Nephron progenitor cell (in vitro differentiated cells): ENCODE measurements at regions not wholly inside any gene's neighbourhood (a gene's known extent, or its start where the extent isn't known, plus 50 kb on each side); places are given as distances from the start of the nearest gene placed in this dataset.
A peak's percentile ranks its signal among the peaks of the same experiment; 100 is the strongest.

Experiments
- DNase-seq: peaks from one replicate; pipeline ENCODE4 v3.0.0; 2021
- H3K27ac Mint-ChIP-seq: 2 replicates; pipeline ENCODE4 v1.8.0; 2021; ENCODE audit warnings: mild to moderate bottlenecking, moderate library complexity, mixed read lengths
- H3K27me3 Mint-ChIP-seq: 2 replicates; pipeline ENCODE4 v1.8.0; 2021; ENCODE audit warnings: mild to moderate bottlenecking, low read depth, mixed read lengths; ENCODE audit not compliant: poor library complexity
- H3K36me3 Mint-ChIP-seq: 2 replicates; pipeline ENCODE4 v1.8.0; 2021; ENCODE audit warnings: low read depth, mixed read lengths
- H3K4me1 Mint-ChIP-seq: 2 replicates; pipeline ENCODE4 v1.8.0; 2021; ENCODE audit warnings: mixed read lengths
- H3K4me3 Mint-ChIP-seq: 2 replicates; pipeline ENCODE4 v1.8.0; 2021; ENCODE audit warnings: mild to moderate bottlenecking, moderate library complexity, mixed read lengths
- H3K9me3 Mint-ChIP-seq: 2 replicates; pipeline ENCODE4 v1.8.0; 2021; ENCODE audit warnings: mild to moderate bottlenecking, moderate library complexity, mixed read lengths
- TF ChIP-seq, protein P1 (sequence below): fragments of 200-600 bp; sonication (generic); IDR thresholded peaks from 2 replicates; pipeline ENCODE4 v1.5.0; 2021; ENCODE audit warnings: antibody characterized with exemption

DNA sequence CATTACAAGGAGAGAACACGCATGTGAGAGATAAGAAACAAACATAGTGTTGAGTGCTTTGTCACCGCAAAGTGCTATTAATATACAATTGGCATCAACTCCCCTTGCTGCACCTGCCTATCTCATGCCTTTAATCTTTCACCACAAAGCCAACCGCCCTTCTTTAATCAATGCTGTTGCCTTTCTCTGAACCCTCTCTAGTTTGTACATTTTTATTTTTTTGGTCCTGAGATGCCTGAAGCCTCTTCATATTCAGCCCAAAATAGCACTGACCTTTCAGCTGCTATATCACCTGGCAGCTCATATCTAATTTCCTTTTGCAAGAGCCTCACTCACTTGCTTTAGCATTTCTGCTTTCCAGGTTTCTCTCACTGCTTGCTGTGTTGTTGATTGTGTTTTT, 504.7 kb downstream of the NUF2 start:
- no peaks in the 10 kb centered on the region for H3K27me3 Mint-ChIP-seq
- no peaks in the 10 kb centered on the region for H3K36me3 Mint-ChIP-seq
- H3K4me1 Mint-ChIP-seq = no peaks in the 10 kb centered on the region
- TF ChIP-seq, protein P1, sequence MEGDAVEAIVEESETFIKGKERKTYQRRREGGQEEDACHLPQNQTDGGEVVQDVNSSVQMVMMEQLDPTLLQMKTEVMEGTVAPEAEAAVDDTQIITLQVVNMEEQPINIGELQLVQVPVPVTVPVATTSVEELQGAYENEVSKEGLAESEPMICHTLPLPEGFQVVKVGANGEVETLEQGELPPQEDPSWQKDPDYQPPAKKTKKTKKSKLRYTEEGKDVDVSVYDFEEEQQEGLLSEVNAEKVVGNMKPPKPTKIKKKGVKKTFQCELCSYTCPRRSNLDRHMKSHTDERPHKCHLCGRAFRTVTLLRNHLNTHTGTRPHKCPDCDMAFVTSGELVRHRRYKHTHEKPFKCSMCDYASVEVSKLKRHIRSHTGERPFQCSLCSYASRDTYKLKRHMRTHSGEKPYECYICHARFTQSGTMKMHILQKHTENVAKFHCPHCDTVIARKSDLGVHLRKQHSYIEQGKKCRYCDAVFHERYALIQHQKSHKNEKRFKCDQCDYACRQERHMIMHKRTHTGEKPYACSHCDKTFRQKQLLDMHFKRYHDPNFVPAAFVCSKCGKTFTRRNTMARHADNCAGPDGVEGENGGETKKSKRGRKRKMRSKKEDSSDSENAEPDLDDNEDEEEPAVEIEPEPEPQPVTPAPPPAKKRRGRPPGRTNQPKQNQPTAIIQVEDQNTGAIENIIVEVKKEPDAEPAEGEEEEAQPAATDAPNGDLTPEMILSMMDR = no peak
- no peak overlapping the region for H3K27ac Mint-ChIP-seq
- DNase-seq = no peak
- no peak overlapping the region for H3K4me3 Mint-ChIP-seq
- H3K9me3 Mint-ChIP-seq = no peaks in the 10 kb centered on the region

DNA sequence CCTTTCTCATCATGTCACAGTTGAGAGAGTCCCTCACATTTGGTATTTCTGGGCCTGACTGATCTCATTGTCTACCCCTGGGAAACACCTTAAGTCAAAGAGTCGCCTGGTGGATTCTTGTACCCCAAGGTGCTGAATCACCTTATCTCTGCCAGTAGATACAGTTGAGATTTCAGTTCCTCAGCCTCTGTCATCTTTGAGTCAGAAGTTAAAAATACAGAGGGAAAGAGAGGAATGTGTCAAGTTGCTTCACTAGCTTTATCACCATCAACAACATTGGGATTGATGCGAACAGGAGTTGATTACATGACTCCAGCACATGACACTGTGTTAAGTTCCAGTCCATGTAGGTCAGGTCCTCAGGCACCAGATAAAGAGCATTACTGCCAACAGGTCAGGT, 513.0 kb downstream of the NUF2 start:
- H3K4me3 Mint-ChIP-seq = no peak overlapping the region
- TF ChIP-seq, protein P1 = no peak
- H3K36me3 Mint-ChIP-seq = no peaks in the 10 kb centered on the region
- no peak for DNase-seq
- H3K4me1 Mint-ChIP-seq = peaks cover 9% of the 10 kb centered on the region
- H3K9me3 Mint-ChIP-seq = no peaks in the 10 kb centered on the region
- H3K27ac Mint-ChIP-seq = no peak overlapping the region
- H3K27me3 Mint-ChIP-seq = no peaks in the 10 kb centered on the region

DNA sequence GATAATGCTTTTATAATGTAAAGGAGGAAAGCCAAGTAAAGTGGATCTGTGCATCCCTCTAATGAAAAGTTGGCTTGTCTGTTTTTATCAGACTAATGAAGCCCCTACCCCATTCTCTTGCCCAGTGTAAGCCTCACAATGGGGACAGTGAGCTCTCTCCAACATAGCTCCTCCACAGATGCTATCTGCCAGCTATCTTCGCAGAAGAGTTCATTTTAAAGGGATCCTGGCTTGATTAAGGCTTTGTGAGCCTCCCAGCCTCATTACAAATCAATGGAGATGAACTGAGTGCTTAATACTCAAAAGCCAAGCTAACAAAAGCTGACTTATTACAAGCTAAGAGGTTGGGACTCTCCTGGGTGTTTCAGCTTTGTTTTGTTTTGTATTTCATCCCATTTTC, 514.7 kb downstream of the NUF2 start:
- DNase-seq = no peak
- Mint-ChIP-seq H3K4me3 (no peak overlapping the region), H3K9me3 (no peaks in the 10 kb centered on the region), H3K36me3 (no peaks in the 10 kb centered on the region), H3K27ac (no peak overlapping the region), H3K4me1 (peaks cover 9% of the 10 kb centered on the region), H3K27me3 (no peaks in the 10 kb centered on the region)
- TF ChIP-seq, protein P1 = no peak

- H3K27me3 Mint-ChIP-seq = no peaks in the 10 kb centered on the region
- no peak overlapping the region for H3K4me3 Mint-ChIP-seq
- no peaks in the 10 kb centered on the region for H3K9me3 Mint-ChIP-seq
- H3K4me1 Mint-ChIP-seq = peaks cover 10% of the 10 kb centered on the region
- no peak for DNase-seq
- no peaks in the 10 kb centered on the region for H3K36me3 Mint-ChIP-seq
- H3K27ac Mint-ChIP-seq = no peak overlapping the region
- TF ChIP-seq, protein P1 = no peak
Measured at GRCh38 chr1:163837206-163837605, 515.5 kb downstream of the NUF2 start.

DNA sequence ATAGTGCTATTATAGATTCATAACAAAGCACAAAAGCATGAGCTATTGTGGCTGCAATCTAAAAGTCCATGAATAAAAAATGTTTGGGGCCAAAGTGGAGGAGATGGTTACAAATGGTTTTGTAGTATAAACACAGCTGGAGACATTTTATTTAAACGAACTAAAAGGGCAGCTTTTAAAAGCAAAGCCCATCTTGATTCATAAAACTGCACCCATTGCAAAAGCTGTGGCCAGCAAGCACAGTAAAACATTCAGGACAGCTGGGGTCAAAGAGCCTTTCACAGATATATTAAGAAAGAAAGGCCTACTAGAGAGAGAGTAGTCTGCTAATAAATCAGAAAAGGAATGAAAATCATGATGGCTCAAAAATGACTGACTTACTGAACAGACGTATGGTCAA, 520.8 kb downstream of the NUF2 start:
- no peaks in the 10 kb centered on the region for H3K36me3 Mint-ChIP-seq
- DNase-seq = no peak
- peaks cover 38% of the 10 kb centered on the region for H3K4me1 Mint-ChIP-seq
- H3K4me3 Mint-ChIP-seq = no peak overlapping the region
- TF ChIP-seq, protein P1 = no peak
- H3K27ac Mint-ChIP-seq = no peak overlapping the region
- H3K9me3 Mint-ChIP-seq = no peaks in the 10 kb centered on the region
- H3K27me3 Mint-ChIP-seq = no peaks in the 10 kb centered on the region

GRCh38 chr1:163844459-163844858, 522.7 kb downstream of the NUF2 start:
- H3K36me3 Mint-ChIP-seq = no peaks in the 10 kb centered on the region
- H3K4me3 Mint-ChIP-seq = no peak overlapping the region
- H3K9me3 Mint-ChIP-seq = no peaks in the 10 kb centered on the region
- DNase-seq = no peak
- TF ChIP-seq, protein P1 = no peak
- H3K27ac Mint-ChIP-seq = peak overlapping the region; percentile 60
- peaks cover 38% of the 10 kb centered on the region for H3K4me1 Mint-ChIP-seq
- H3K27me3 Mint-ChIP-seq = no peaks in the 10 kb centered on the region
